ENCODE measurements at regions not wholly inside any gene's neighbourhood (a gene's known extent, or its start where the extent isn't known, plus 50 kb on each side); places are given as distances from the start of the nearest gene placed in this dataset.

GRCh38 chr16:59959311-59959710 lies 1225.2 kb upstream of the GOT2 start:
- TF ChIP-seq, protein P1, sequence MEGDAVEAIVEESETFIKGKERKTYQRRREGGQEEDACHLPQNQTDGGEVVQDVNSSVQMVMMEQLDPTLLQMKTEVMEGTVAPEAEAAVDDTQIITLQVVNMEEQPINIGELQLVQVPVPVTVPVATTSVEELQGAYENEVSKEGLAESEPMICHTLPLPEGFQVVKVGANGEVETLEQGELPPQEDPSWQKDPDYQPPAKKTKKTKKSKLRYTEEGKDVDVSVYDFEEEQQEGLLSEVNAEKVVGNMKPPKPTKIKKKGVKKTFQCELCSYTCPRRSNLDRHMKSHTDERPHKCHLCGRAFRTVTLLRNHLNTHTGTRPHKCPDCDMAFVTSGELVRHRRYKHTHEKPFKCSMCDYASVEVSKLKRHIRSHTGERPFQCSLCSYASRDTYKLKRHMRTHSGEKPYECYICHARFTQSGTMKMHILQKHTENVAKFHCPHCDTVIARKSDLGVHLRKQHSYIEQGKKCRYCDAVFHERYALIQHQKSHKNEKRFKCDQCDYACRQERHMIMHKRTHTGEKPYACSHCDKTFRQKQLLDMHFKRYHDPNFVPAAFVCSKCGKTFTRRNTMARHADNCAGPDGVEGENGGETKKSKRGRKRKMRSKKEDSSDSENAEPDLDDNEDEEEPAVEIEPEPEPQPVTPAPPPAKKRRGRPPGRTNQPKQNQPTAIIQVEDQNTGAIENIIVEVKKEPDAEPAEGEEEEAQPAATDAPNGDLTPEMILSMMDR (conservative IDR thresholded peaks at IDR 0.05 in 1 of 2, IDR thresholded peaks at IDR 0.05 in 1 of 2; ENCODE audit: extremely low read depth in 1 of 2, insufficient read depth in 1 of 2, low read depth in 1 of 2, low read length in 2 of 2) = no peak
- no peak for TF ChIP-seq EZH2 (IDR thresholded peaks at IDR 0.05; ENCODE audit: borderline replicate concordance, low read length)
